Upper lobe of left lung (tissue), 6 donors: ENCODE measurements at regions not wholly inside any gene's neighbourhood (a gene's known extent, or its start where the extent isn't known, plus 50 kb on each side); places are given as distances from the start of the nearest gene placed in this dataset.
A peak's percentile ranks its signal among the peaks of the same experiment; 100 is the strongest.

ENCODE experiments used
- ATAC-seq, 2 donors: fragments of 200-7000 bp; cut with Tn5 transposase; one replicate each; pipeline ENCODE4 v1.9.1; 2022; ENCODE audit warnings: mild to moderate bottlenecking in 2 of 2, moderate library complexity in 2 of 2; ENCODE audit not compliant: low FRiP score in 2 of 2
- DNase-seq, 2 donors: peaks; one replicate each; pipeline ENCODE4 v3.0.0-alpha.2; 2019 to 2020
- H3K27ac ChIP-seq, 4 donors: fragments of 200-600 bp; sonication (generic); one replicate each; pipeline ENCODE4 v1.5.1; 2016 to 2019
- H3K27me3 ChIP-seq, 4 donors: fragments of 200-600 bp; sonication (generic); one replicate each; pipeline ENCODE4 v1.5.1; 2017 to 2019
- H3K36me3 ChIP-seq, 4 donors: fragments of 200-600 bp; sonication (generic); one replicate each; pipeline ENCODE4 v1.5.1; 2016 to 2019
- H3K4me1 ChIP-seq, 4 donors: fragments of 200-600 bp; sonication (generic); one replicate each; pipeline ENCODE4 v1.5.1; 2018 to 2019
- H3K4me3 ChIP-seq, 4 donors: fragments of 200-600 bp; sonication (generic); one replicate each; pipeline ENCODE4 v1.5.1; 2017 to 2019; ENCODE audit warnings: mild to moderate bottlenecking in 2 of 4, moderate library complexity in 1 of 4
- H3K9me3 ChIP-seq, 4 donors: fragments of 200-600 bp; sonication (generic); one replicate each; pipeline ENCODE4 v1.5.1; 2018 to 2019
- EP300 ChIP-seq, 4 donors: sonication (generic); formaldehyde crosslinking; IDR thresholded peaks; one replicate each; pipeline ENCODE4 v1.5.1; 2017; ENCODE audit warnings: antibody characterized with exemption in 4 of 4, control low read depth in 2 of 4
- POLR2A ChIP-seq, 4 donors: fragments of 450-650 bp; IDR thresholded peaks; one replicate each; pipeline ENCODE4 v1.5.1; 2016 to 2017; ENCODE audit warnings: antibody characterized with exemption in 4 of 4, mild to moderate bottlenecking in 2 of 4
- POLR2AphosphoS5 ChIP-seq, 2 donors: sonication (generic); formaldehyde crosslinking; IDR thresholded peaks; one replicate each; pipeline ENCODE4 v1.5.1; 2017; ENCODE audit warnings: antibody characterized with exemption in 2 of 2
- WGBS, 2 donors: methylation state at CpG; one replicate each; pipeline ENCODE4 v1.1.5; 2017 to 2018; 5-methylcytosine and 5-hydroxymethylcytosine counted together
- TF ChIP-seq, protein P1 (sequence below), 6 experiments: fragments of 450-650 bp in 4 of 6; fragments of 200-600 bp in 2 of 6; sonication (generic) in 2 of 6; IDR thresholded peaks; one replicate each; pipeline ENCODE4 v1.5.1; 2016 to 2019; ENCODE audit warnings: antibody characterized with exemption in 6 of 6
- donor health status: DM: no; HTN: no; CAD: no; lungs with moderate emphysema.
- donor health status: DM: no; HTN: yes; CAD: no; lungs with severe emphysema.

DNA sequence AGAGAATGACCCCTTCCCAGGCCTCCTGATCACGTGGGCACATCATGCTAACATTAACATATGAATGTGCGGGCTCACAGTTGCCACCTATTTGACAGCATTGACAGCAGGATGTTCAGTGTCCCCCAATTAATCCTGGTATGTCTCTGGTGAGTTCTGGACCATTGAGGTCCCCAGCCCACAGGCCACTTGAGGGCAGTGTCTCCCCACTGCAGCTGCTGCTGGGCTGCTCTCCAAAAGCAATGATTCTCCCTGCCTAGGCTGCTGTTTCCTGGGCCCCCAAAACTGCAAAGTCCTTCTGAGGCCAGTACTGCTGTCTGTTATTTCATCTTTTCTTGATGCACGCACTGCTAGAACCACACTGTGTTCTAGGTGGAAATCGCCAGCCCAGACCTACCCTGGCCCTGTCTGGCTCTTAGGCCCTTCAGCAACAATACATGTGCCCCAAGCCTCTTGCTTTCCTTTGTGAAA lies 52.7 kb upstream of the MAPK4 start:
- no peaks in the 10 kb centered on the region for H3K9me3 ChIP-seq
- peak in 1 of 2 donors; percentile 25 for DNase-seq
- no peak for TF ChIP-seq POLR2AphosphoS5 (IDR thresholded peaks at IDR 0.05)
- no peak for TF ChIP-seq POLR2A (IDR thresholded peaks at IDR 0.05)
- TF ChIP-seq, protein P1, sequence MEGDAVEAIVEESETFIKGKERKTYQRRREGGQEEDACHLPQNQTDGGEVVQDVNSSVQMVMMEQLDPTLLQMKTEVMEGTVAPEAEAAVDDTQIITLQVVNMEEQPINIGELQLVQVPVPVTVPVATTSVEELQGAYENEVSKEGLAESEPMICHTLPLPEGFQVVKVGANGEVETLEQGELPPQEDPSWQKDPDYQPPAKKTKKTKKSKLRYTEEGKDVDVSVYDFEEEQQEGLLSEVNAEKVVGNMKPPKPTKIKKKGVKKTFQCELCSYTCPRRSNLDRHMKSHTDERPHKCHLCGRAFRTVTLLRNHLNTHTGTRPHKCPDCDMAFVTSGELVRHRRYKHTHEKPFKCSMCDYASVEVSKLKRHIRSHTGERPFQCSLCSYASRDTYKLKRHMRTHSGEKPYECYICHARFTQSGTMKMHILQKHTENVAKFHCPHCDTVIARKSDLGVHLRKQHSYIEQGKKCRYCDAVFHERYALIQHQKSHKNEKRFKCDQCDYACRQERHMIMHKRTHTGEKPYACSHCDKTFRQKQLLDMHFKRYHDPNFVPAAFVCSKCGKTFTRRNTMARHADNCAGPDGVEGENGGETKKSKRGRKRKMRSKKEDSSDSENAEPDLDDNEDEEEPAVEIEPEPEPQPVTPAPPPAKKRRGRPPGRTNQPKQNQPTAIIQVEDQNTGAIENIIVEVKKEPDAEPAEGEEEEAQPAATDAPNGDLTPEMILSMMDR (IDR thresholded peaks at IDR 0.05): peak in 5 of 6 experiments; percentile 21 to 57 (median 26)
- no peak for TF ChIP-seq EP300 (IDR thresholded peaks at IDR 0.05)

DNA sequence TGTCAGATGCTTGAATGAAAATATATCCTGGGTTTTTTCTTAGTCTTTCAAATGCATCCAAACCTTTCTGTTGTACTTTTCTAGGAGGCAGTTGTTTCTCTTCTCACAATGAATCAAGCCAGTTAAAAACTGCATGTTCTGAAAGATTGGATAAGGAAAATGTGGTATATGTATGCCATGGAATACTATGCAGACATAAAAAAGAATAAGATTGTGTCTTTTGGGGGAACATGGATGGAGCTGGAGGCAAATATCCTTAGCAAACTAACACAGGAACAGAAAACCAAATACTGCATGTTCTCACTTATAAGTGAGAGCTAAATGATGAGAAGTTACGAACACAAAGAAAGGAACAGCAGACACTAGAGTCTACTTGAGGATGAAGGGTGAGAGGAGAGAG lies 51.7 kb upstream of the MAPK4 start:
- WGBS, 2 donors: 85 to 100% methylated on average over 1 of the region's 1 CpG
- Histone ChIP-seq H3K27me3 (no peaks in the 10 kb centered on the region), H3K4me3 (no peak overlapping the region), H3K27ac (no peak overlapping the region), H3K4me1 (no peaks in the 10 kb centered on the region), H3K36me3 (no peaks in the 10 kb centered on the region), H3K9me3 (no peaks in the 10 kb centered on the region)
- no peak for DNase-seq
- TF ChIP-seq POLR2AphosphoS5 (IDR thresholded peaks at IDR 0.05) (no peak), EP300 (IDR thresholded peaks at IDR 0.05) (no peak), POLR2A (IDR thresholded peaks at IDR 0.05) (no peak)
- TF ChIP-seq, protein P1 (IDR thresholded peaks at IDR 0.05): no peak
- no peak for ATAC-seq

More for the DNA sequence above, 52.7 kb upstream of the MAPK4 start:
- Histone ChIP-seq H3K36me3 (no peaks in the 10 kb centered on the region), H3K27ac (no peak overlapping the region), H3K4me3 (no peak overlapping the region), H3K27me3 (no peaks in the 10 kb centered on the region), H3K4me1 (no peaks in the 10 kb centered on the region)
- 49 to 56% methylated on average over 4 of the region's 4 CpGs for WGBS, 2 donors
- ATAC-seq: peak; percentile 30 to 53

DNA sequence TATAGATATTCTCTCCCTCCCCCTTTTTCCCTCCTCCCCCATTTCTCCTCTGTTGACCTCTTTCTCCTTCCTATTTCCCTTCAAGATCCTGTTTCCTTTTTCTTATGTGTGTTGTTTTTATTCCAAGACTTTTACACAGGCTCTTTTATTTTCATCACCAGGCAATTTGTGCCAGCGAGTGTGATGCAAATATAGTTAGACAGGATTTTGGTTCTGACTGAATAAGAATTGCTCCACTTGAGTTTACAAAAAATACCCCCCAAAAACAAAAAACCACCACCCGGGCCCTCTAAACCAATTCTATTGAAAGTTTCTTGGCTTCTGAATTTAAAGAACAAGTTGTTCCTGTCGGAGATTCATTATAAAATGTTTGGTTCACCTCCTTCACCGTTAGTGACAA lies 50.9 kb upstream of the MAPK4 start:
- no peak overlapping the region for H3K27ac ChIP-seq
- ATAC-seq: no peak
- no peaks in the 10 kb centered on the region for H3K9me3 ChIP-seq
- TF ChIP-seq POLR2AphosphoS5 (IDR thresholded peaks at IDR 0.05) (no peak), POLR2A (IDR thresholded peaks at IDR 0.05) (no peak), EP300 (IDR thresholded peaks at IDR 0.05) (no peak)
- TF ChIP-seq, protein P1 (IDR thresholded peaks at IDR 0.05): no peak
- H3K27me3 ChIP-seq: no peaks in the 10 kb centered on the region
- 74 to 76% methylated on average over 4 of the region's 4 CpGs for WGBS, 2 donors
- no peak for DNase-seq
- no peaks in the 10 kb centered on the region for H3K36me3 ChIP-seq
- no peak overlapping the region for H3K4me3 ChIP-seq
- no peaks in the 10 kb centered on the region for H3K4me1 ChIP-seq
